NCI-H2081 treated with DMSO at 0.1 percent for 48 hours (cell line): ENCODE measurements at regions not wholly inside any gene's neighbourhood (a gene's known extent, or its start where the extent isn't known, plus 50 kb on each side); places are given as distances from the start of the nearest gene placed in this dataset.
"Not testable (repeated sequence)": the region's sequence is repeated elsewhere in the genome, so short reads cannot be mapped to it uniquely, and the experiment has no call there.

Experiments
- DNase-seq: peaks from one replicate; lab custom pipeline; 2025; lab: John Stamatoyannopoulos, UW

DNA sequence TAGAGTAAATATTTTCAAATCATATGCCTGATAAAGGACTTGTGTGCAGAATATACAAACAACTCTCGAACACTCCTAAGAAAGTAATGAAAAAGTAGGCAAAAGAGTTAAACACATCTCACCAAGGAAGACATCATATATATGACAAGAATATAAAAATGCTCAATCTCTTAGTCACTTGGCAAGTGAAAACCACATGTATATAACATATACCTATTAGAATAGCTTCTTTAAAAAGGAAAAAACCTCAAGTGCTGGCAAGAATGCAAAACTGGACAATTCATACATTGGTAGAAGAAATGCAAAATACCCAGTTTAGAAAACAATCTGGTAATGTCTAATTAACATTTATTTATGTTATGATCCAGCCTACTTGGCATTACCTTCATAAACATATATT is 146.6 kb upstream of the DGKB start:
- no peak for DNase-seq

DNA sequence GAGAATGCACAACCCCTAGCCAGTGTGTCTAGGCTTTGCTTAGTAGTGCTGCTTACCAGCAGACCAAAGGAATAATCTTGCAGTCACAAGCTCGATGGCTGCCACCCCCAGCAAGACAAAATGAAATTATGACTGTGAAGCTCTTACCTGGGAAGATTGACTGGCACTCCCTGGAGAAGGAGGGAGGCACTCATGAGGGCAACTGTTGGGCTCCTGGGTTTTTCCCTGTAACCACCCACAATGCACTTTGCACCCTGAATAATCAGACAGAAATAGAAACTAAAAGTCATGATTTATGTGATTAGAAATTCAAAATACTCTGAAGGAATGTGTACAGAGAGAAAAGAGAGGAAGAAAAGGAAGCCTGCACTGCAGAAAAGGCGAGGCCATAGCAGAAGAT is 144.3 kb upstream of the DGKB start:
- no peak for DNase-seq

DNA sequence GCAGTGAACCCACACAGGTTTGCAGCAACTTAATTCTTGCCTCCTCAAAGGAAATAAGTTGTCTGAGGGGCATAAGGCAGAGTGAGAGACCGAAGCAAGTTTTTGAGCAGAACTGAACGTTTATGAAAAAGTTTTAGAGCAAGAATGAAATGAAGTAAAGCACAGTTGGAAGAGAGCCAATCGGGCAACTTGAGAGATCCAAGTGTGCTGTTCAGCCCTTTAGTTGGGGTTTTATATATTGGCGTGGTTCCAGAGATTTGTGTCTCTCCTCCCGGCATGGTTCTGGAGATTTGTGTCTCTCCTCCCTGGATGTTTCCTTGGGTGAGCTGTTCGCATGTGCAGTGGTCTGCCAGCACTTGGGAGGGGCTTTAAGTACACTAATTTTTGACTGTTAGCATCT is 141.4 kb upstream of the DGKB start:
- DNase-seq: no peak

- DNase-seq: no peak
Measured at GRCh38 chr7:15042285-15043065, 139.9 kb upstream of the DGKB start.

DNA sequence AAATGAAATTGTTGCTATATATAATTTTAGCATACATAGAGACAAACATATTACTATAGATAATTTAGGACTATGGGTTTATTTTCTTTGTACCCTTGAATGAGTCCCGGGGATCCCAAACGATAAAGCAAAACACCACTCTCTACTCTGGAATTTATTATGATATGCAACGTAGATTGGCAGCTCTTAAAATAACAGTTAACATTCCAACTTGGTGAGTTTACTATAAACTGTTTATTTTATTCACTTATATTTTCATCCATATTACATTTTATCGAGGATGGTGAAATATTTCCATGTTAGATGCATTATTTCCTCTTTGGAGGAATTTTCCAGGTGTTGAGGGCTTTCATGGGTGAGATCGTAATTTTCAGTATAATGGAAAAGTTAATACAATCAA is 138.7 kb upstream of the DGKB start:
- no peak for DNase-seq

DNA sequence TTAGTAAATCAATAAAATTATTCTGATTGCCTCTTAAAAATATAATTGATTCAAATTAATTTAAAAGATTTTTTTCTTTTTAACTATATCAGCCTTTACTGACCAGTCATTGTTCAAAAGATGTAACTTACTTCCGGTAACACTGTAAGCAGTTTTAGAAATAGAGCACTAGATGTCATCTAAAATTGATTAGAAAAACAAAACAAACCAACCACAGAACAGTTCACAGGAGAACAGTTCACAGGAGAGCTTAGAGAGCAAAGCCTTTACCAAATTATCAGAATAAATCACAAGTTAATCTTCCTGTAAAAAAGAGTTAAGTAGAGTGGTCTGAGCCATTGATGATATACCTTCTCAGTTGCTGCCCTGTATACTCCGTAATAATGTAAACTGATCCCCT is 133.3 kb upstream of the DGKB start:
- no peak for DNase-seq

DNA sequence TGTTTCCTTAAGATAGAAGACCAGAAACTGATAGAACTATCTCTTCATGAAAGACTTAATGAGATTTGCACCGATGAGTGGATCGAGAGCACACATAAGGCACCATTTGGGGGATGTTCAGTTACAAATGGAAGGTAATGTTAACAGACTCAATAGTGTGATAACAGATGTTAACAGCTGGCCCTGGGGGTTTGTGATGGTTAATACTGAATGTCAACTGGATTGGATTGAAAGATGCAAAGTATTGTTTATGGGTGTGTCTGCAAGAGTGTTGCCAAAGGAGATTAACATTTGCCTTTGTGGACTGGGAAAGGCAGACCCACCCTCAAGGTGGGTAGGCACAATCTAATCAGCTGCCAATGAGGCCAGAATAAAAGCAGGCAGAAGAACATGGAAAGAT is 130.5 kb upstream of the DGKB start:
- no peak for DNase-seq

DNA sequence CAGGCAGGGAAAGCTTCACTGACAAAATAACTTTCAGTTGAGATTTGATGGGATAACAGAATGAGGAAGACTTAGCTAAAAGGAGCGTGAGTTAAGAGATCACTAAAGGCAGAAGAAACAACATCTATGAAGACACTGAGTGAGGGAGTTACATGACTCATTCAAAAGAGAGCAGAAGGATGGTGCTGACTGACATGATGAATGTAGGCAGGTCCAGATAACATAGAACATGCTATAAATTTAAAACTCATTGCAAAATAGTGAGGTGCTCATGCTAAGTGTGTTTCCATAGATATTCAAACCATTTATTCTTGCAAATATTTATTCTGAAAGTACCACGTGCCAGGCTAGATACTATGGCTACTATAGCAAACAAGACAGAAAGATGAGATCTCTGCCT is 116.4 kb upstream of the DGKB start:
- no peak for DNase-seq

GRCh38 chr7:15016766-15017165 is 114.2 kb upstream of the DGKB start:
- no peak for DNase-seq

DNA sequence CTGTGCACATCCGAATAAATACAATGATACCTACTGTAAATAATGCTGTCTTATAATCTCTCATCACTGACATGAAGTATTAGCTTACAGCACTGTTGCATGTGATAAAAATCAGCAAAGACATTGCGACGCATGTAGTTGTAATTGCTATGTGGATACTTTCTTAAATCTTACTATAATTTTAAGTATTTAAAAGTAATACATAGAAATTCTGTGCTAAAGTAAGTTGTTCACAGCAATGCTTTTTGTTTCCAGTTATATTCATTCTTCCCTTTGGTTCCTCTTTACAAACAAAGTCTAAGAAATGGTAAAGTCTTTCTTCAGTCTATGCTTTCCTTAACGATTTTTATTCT is 113.7 kb upstream of the DGKB start:
- no peak for DNase-seq

DNA sequence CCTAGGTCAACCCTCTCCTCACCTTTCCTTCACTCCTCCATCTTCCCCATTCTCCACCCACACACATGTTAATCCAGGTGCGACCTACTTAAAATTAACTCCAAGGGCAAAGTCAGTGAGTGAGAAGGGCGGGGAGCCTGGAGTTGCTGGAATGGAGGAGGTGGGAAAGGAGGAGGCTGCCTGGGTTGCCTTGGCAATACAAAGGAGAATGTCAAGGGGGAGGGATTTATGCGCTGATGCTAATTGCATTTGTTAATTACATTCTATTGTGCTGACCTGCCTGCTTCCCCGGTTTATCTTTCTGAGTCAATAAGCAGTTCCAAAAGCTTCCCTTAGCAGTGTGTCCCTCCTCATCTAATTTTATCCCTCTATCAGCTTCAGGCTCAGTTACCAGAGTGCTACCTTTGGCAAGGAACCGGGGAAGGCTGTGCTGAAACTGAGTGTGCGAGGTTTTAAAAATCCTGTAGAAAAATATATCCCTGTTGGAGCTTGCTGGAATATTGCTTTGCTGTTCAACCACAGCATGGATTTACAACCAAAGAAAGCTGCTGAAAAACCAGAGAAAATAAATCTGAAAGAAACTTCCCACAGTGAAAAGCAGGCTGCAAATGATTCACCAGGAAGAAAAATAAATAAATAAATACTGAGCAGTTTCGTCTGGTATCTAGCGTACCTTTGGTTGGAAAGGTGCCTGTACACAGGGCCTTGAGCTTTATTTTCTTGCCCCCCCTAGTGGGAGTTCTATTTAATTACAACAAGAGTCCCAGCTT is 113.2 kb upstream of the DGKB start:
- DNase-seq: peak; percentile 92

DNA sequence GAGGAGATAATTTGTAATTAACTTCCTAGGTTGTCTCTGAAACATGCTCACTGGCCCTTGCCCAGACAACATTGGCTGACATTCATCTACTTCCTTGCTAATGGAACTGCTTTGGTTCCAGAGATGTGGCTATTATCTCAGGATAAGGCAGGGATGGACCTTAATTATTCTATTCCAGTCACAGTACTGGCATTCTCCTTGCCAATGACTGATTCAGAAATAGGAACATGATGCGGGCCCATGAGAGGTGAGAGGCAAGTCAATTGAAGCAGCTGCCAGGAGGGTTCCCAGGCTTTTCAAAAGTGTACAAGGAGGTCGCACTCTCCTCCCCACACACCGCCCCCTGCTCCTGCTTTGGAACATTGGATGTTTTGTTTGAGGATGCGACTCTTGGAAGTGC is 109.6 kb upstream of the DGKB start:
- DNase-seq: no peak

GRCh38 chr7:15011289-15011688 is 108.7 kb upstream of the DGKB start:
- DNase-seq: no peak

DNA sequence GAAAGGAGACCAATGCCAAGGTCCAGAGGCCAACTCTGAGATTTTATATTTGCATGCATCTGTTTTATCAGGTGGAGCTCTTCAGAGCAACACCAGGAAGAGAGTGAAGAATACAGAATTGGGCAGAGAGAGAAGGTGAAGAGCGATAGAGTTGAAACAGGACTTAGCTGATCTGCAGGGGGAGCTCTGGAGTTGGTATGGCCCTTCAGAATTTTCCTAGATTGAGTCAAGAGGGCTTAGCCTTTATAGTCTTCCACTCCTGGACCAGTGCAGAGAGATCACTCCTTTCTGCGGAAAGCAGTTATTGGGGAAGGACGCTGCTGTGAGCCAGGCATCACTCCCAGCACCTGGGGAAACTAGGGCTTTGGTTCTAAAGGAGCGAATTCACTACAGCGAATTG is 105.0 kb upstream of the DGKB start:
- no peak for DNase-seq

DNA sequence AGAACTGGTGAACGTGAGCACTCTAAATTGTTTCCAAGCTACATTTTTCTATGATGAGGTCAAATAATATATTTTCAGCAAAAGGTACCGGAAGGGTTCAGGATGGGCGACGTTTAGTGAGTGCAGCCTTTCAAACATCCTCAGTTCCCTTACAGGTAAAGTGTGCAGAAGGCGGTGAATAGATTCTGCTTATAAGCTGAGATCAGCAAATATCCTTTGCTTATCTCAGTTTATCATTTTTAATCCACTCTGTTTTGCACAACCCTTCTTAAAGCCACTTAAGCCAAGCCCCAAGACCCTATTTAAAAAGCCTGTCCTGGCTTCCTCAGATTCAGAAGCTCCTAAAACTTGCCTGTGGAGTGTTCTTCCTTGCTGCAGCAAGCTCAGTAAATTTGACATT is 103.1 kb upstream of the DGKB start:
- no peak for DNase-seq

DNA sequence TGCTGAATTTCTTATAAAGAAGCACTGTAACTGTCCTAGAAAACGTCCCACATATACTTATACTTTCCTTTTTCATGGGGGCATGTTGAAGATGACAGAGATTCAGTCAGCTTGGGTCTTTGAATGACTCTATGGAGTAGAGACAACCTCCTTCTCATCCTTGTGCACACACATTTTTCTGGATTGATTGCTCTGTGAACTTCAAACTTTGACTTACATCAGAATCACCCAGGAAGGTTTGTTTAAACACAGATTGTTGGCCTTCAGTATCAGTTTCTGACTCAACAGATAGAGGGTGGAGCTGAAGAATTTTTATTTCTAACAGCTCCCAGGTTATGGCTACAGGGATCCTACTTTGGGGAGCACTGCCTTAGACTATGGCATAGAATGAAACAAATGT is 97.6 kb upstream of the DGKB start:
- DNase-seq: no peak

DNA sequence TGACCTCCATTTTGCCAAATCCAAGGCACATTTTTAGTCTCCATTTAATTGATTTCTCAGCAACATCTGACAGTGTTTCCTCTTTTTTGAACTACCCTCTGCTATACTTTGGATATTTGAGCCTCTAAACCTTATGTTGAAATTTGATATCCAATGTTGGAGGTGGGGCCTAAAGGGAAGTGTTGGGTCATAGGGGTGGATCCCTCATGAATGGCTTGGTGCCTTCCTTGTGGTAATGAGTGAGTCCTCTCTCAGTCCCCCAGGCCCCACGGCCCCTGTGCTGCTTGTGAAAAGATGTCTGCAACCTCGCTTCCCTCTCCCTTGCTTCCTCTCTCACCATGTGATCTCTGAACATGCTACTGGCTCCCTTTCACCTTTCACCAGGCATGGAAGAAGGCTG is 96.8 kb upstream of the DGKB start:
- no peak for DNase-seq

GRCh38 chr7:14995774-14996173 is 93.2 kb upstream of the DGKB start:
- DNase-seq: no peak

DNA sequence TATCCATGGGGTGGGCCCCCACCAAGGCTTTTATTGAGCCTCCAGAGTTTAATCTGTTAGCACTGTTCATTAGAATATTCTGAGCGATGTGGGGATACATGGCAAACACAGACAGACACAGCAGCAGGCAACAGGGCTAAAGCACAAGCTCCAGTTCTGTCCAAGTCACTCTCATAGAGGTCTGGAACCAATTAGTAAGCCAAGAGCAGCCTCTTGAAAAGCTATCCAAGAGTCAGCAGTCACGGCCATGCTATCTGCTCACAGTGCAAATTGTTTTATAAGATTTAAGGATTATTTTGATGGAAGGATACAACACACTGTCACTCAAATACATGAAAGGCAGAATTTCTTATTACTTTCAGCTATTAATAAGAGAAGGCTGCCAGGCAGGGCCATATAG is 86.4 kb upstream of the DGKB start:
- no peak for DNase-seq

DNA sequence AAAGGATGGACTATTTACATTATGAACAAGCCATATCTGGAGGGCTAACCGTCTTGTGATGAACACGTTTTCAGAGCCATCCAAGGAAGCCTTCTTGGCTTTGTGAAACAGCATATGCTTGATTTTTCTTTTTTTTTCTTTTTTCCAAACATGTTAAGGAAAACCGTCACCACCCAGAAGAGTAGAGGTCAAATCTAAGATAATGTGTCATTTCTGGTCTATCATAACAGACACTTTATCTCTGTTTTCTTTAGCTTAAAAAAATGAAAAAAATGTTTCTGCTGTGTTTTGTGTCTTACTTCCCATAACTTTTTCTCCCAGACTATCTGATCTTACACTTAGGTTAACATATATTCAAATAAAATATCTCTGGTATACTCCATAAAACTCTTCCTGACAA is 76.1 kb upstream of the DGKB start:
- no peak for DNase-seq

GRCh38 chr7:14974688-14975087 is 72.1 kb upstream of the DGKB start:
- no peak for DNase-seq

DNA sequence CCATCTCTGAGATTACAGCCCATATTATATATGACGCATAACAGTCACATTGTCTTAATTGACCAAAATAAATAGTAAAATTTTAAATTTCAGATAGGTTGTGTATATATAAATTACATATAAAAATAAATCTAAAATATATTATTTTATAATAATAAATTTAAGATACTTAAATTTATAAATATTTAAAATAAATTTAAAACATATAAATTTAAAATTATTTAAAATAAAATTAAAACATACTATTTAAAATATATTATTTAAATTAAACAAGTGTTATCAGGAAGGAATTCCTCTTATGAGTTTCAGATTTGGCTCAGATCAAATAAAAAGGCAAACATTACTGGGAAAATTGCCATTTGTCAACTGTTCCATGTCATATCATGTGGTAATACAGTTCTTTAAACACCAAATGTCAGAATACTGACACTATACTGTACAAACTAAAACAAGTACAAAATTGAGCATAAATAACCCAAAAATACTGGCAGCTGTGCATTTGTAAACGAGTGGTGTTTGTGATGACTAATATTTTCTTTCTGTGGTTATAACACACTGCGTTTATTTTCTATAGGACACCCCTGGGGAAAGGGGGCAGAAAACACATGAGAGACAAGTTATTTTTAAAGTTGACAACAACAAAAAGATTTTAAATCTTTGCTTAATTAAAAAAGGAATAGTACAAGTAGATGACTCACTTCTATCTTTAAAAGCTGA is 71.3 kb upstream of the DGKB start:
- DNase-seq: no peak

- DNase-seq: not testable (repeated sequence)
Measured at GRCh38 chr7:14971678-14972077, 69.1 kb upstream of the DGKB start.
